Keratinocyte (primary cell): ENCODE measurements at regions not wholly inside any gene's neighbourhood (a gene's known extent, or its start where the extent isn't known, plus 50 kb on each side); places are given as distances from the start of the nearest gene placed in this dataset.

Experiments used
- EZH2 ChIP-seq: IDR thresholded peaks from one replicate; pipeline ENCODE4 v1.6.1; 2012; ENCODE audit warnings: inconsistent platforms, mild to moderate bottlenecking, low read length, moderate library complexity
- TF ChIP-seq, protein P1 (sequence below), 3 experiments: IDR thresholded peaks in 1 of 3; conservative IDR thresholded peaks in 1 of 3; optimal IDR thresholded peaks in 1 of 3; 2 replicates in 2 of 3; 3 replicates in 1 of 3; pipeline versions ENCODE3 to v1.5.1; 2011; ENCODE audit warnings: low read length in 3 of 3, mild to moderate bottlenecking in 3 of 3, moderate library complexity in 2 of 3, control low read depth in 1 of 3, inconsistent platforms in 1 of 3; ENCODE audit not compliant: insufficient read depth in 2 of 3; ENCODE audit errors: extremely low read depth in 1 of 3

DNA sequence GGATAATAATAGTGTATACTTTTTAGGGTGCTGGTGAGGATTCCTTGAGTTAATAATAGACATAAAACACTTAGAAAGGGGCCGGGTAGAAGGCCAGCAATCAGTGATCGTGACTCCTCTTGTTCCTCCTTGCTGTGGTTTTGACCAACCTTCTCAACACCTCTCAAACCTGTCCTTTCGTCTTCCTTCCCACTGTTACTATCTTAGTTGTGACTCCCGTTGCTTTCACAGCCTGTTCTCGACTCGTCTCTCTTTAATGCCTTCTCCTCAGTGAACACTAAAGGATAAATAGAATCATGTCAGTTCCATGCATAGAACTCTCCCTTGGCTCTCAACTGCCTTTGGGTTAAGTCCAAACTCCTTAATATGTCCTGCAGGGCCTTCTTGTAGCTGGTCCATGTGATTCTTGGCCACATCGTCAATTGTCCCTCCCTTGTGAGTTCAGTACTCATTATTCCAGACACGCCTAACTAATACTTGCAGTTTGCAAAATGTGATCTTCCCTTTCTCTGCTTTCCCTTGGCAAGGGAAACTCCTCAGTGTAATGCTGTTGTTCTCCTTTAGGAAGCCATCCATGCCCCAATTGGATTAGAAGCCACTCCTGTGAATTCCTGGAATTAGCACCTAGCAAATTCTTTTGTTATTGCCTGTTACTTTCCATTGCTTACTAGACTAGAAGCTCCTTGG lies 164.9 kb downstream of the UTRN start:
- TF ChIP-seq, protein P1, sequence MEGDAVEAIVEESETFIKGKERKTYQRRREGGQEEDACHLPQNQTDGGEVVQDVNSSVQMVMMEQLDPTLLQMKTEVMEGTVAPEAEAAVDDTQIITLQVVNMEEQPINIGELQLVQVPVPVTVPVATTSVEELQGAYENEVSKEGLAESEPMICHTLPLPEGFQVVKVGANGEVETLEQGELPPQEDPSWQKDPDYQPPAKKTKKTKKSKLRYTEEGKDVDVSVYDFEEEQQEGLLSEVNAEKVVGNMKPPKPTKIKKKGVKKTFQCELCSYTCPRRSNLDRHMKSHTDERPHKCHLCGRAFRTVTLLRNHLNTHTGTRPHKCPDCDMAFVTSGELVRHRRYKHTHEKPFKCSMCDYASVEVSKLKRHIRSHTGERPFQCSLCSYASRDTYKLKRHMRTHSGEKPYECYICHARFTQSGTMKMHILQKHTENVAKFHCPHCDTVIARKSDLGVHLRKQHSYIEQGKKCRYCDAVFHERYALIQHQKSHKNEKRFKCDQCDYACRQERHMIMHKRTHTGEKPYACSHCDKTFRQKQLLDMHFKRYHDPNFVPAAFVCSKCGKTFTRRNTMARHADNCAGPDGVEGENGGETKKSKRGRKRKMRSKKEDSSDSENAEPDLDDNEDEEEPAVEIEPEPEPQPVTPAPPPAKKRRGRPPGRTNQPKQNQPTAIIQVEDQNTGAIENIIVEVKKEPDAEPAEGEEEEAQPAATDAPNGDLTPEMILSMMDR (optimal IDR thresholded peaks at IDR 0.05 in 1 of 3, IDR thresholded peaks at IDR 0.05 in 1 of 3, conservative IDR thresholded peaks at IDR 0.05 in 1 of 3; ENCODE audit: extremely low read depth in 1 of 3, insufficient read depth in 2 of 3, low read length in 3 of 3), result no peak
- no peak for TF ChIP-seq EZH2
